ENCODE measurements at regions not wholly inside any gene's neighbourhood (a gene's known extent, or its start where the extent isn't known, plus 50 kb on each side); places are given as distances from the start of the nearest gene placed in this dataset.

- Histone ChIP-seq H3K27ac (ENCODE audit: insufficient read depth, low read depth, low read length) (no peak overlapping the region), H3K4me1 (ENCODE audit: control insufficient read depth, extremely low read depth, insufficient read depth, low read length) (no peaks in the 10 kb centered on the region), H3K4me3 (replicated peaks in 1 of 3; ENCODE audit: insufficient read depth in 1 of 3, low read depth in 1 of 3, low read length in 3 of 3) (no peak overlapping the region), H3K9me1 (replicated peaks; ENCODE audit: control insufficient read depth, extremely low read depth, insufficient read depth, low read length) (no peaks in the 10 kb centered on the region), H3K79me2 (ENCODE audit: control insufficient read depth, insufficient read depth, low read length) (no peaks in the 10 kb centered on the region), H3K36me3 (ENCODE audit: control insufficient read depth in 2 of 2, extremely low read depth in 1 of 2, insufficient read depth in 2 of 2, low read length in 2 of 2) (no peaks in the 10 kb centered on the region), H3K9ac (replicated peaks; ENCODE audit: extremely low read depth, insufficient read depth, low read length) (no peak overlapping the region), H3K27me3 (ENCODE audit: control insufficient read depth in 2 of 2, insufficient read depth in 2 of 2, low read length in 2 of 2) (no peaks in the 10 kb centered on the region), H2AFZ (ENCODE audit: low read depth, low read length) (no peak overlapping the region), H3K9me3 (replicated peaks; ENCODE audit: control insufficient read depth, insufficient read depth, low read length) (no peaks in the 10 kb centered on the region), H3K4me2 (ENCODE audit: insufficient read depth, low read length) (no peak overlapping the region), H4K20me1 (replicated peaks; ENCODE audit: control insufficient read depth, extremely low read depth, insufficient read depth, low read length) (no peaks in the 10 kb centered on the region)
- ChIA-PET CTCF (no interaction called here), POLR2A (no interaction called here)
- BruUV-seq (replicated peaks) = no TSS peak
- intact Hi-C loops (cut with micrococcal nuclease) = no loop called here
- DNase-seq (ENCODE audit: low read depth, low spot score) (no peak), FAIRE-seq (no peak)
- TF ChIP-seq POLR2A (IDR thresholded peaks at IDR 0.05; ENCODE audit: low read depth, low read length) (no peak), GATA2 (IDR thresholded peaks at IDR 0.05; ENCODE audit: insufficient read depth, insufficient read length, low read depth, low read length) (no peak), CTCF (IDR thresholded peaks at IDR 0.05; ENCODE audit: extremely low read depth in 1 of 2, insufficient read depth in 1 of 2, low read depth in 1 of 2, low read length in 2 of 2) (no peak), EZH2 (IDR thresholded peaks at IDR 0.05; ENCODE audit: borderline replicate concordance, low read depth, low read length, severe bottlenecking) (no peak), JUN (IDR thresholded peaks at IDR 0.05; ENCODE audit: borderline replicate concordance, insufficient read depth, insufficient read length, low read depth) (no peak), MYC (IDR thresholded peaks at IDR 0.05; ENCODE audit: low read depth, low read length) (no peak), MAX (IDR thresholded peaks at IDR 0.05; ENCODE audit: insufficient read depth, insufficient read length) (no peak), FOS (IDR thresholded peaks at IDR 0.05; ENCODE audit: borderline replicate concordance, insufficient read depth, low read length) (no peak), POLR2AphosphoS5 (IDR thresholded peaks at IDR 0.05; ENCODE audit: insufficient read depth, low read depth, low read length) (no peak)
- dilution Hi-C loops (cut with MboI; ENCODE audit: extremely low pct_ligation_motif_present, low sequenced_read_pairs) = no loop called here
Measured at GRCh38 chrX:7198499-7198898, 50.5 kb upstream of the PUDP start.
